HG03196 (cell line): ENCODE measurements at regions not wholly inside any gene's neighbourhood (a gene's known extent, or its start where the extent isn't known, plus 50 kb on each side); places are given as distances from the start of the nearest gene placed in this dataset.

Experiments used
- ATAC-seq: cut with Tn5 transposase; IDR thresholded peaks from one replicate; pipeline ENCODE4 v1.9.1; 2021; ENCODE audit not compliant: unreplicated experiment

GRCh38 chr10:130637089-130637676 lies 501.0 kb downstream of the GLRX3 start:
- ATAC-seq, result no peak

GRCh38 chr10:130638991-130639390 lies 502.8 kb downstream of the GLRX3 start:
- no peak for ATAC-seq

- ATAC-seq, result no peak
These were observed 506.7 kb downstream of the GLRX3 start for GRCh38 chr10:130642926-130643325.

- no peak for ATAC-seq
These were observed 511.1 kb downstream of the GLRX3 start for GRCh38 chr10:130647341-130647740.

- ATAC-seq, result no peak
These were observed 512.6 kb downstream of the GLRX3 start for GRCh38 chr10:130648807-130649206.

GRCh38 chr10:130652544-130652943 lies 516.4 kb downstream of the GLRX3 start:
- ATAC-seq, result no peak

GRCh38 chr10:130652964-130653578 lies 516.9 kb downstream of the GLRX3 start:
- no peak for ATAC-seq

GRCh38 chr10:130654726-130655125 lies 518.5 kb downstream of the GLRX3 start:
- ATAC-seq, result no peak

GRCh38 chr10:130655313-130656186 lies 519.4 kb downstream of the GLRX3 start:
- no peak for ATAC-seq

GRCh38 chr10:130656187-130656575 lies 520.0 kb downstream of the GLRX3 start:
- no peak for ATAC-seq

- no peak for ATAC-seq
These were observed 520.5 kb downstream of the GLRX3 start for GRCh38 chr10:130656582-130657133.

- no peak for ATAC-seq
These were observed 522.6 kb downstream of the GLRX3 start for GRCh38 chr10:130658687-130659290.

- no peak for ATAC-seq
These were observed 523.3 kb downstream of the GLRX3 start for GRCh38 chr10:130659528-130659927.

GRCh38 chr10:130660266-130660665 lies 524.1 kb downstream of the GLRX3 start:
- ATAC-seq, result no peak

GRCh38 chr10:130661419-130661818 lies 525.2 kb downstream of the GLRX3 start:
- ATAC-seq, result no peak

- ATAC-seq, result no peak
These were observed 526.6 kb downstream of the GLRX3 start for GRCh38 chr10:130662775-130663174.

GRCh38 chr10:130664526-130664925 lies 528.3 kb downstream of the GLRX3 start:
- ATAC-seq, result no peak

- ATAC-seq, result no peak
These were observed 530.0 kb downstream of the GLRX3 start for GRCh38 chr10:130666215-130666614.

GRCh38 chr10:130686689-130687300 lies 550.6 kb downstream of the GLRX3 start:
- no peak for ATAC-seq

GRCh38 chr10:130687566-130687965 lies 551.4 kb downstream of the GLRX3 start:
- ATAC-seq, result no peak
